GM21515 (cell line): ENCODE measurements at regions not wholly inside any gene's neighbourhood (a gene's known extent, or its start where the extent isn't known, plus 50 kb on each side); places are given as distances from the start of the nearest gene placed in this dataset.
A peak's percentile ranks its signal among the peaks of the same experiment; 100 is the strongest.
"Not testable (repeated sequence)": the region's sequence is repeated elsewhere in the genome, so short reads cannot be mapped to it uniquely, and the experiment has no call there.

Experiments used
- ATAC-seq: cut with Tn5 transposase; IDR thresholded peaks from one replicate; pipeline ENCODE4 v1.9.1; 2021; ENCODE audit not compliant: unreplicated experiment

GRCh38 chr7:152594801-152595200 is 81.1 kb downstream of the XRCC2 start:
- ATAC-seq: no peak

- no peak for ATAC-seq
Measured at GRCh38 chr7:152591976-152592375, 84.0 kb downstream of the XRCC2 start.

- no peak for ATAC-seq
Measured at GRCh38 chr7:152590481-152590880, 85.5 kb downstream of the XRCC2 start.

GRCh38 chr7:152589821-152590220 is 86.1 kb downstream of the XRCC2 start:
- ATAC-seq: not testable (repeated sequence)

- no peak for ATAC-seq
Measured at GRCh38 chr7:152588350-152588749, 87.6 kb downstream of the XRCC2 start.

- ATAC-seq: no peak
Measured at GRCh38 chr7:152587366-152587765, 88.6 kb downstream of the XRCC2 start.

- ATAC-seq: no peak
Measured at GRCh38 chr7:152583006-152583405, 92.9 kb downstream of the XRCC2 start.

- no peak for ATAC-seq
Measured at GRCh38 chr7:152579070-152579469, 96.9 kb downstream of the XRCC2 start.

- no peak for ATAC-seq
Measured at GRCh38 chr7:152577339-152577738, 98.6 kb downstream of the XRCC2 start.

- peak; percentile 69 for ATAC-seq
Measured at GRCh38 chr7:152574892-152575548, 100.9 kb downstream of the XRCC2 start.

GRCh38 chr7:152573186-152573585 is 102.8 kb downstream of the XRCC2 start:
- not testable (repeated sequence) for ATAC-seq

- no peak for ATAC-seq
Measured at GRCh38 chr7:152572101-152572500, 103.8 kb downstream of the XRCC2 start.

- ATAC-seq: no peak
Measured at GRCh38 chr7:152571068-152571467, 104.9 kb downstream of the XRCC2 start.

GRCh38 chr7:152568972-152569371 is 107.0 kb downstream of the XRCC2 start:
- no peak for ATAC-seq

GRCh38 chr7:152565731-152566130 is 110.2 kb downstream of the XRCC2 start:
- no peak for ATAC-seq

GRCh38 chr7:152564656-152565250 is 111.2 kb downstream of the XRCC2 start:
- ATAC-seq: no peak

GRCh38 chr7:152556013-152556755 is 119.8 kb downstream of the XRCC2 start:
- ATAC-seq: no peak

- no peak for ATAC-seq
Measured at GRCh38 chr7:152553671-152554317, 118.0 kb upstream of the KMT2C start.

- no peak for ATAC-seq
Measured at GRCh38 chr7:152551304-152552036, 115.7 kb upstream of the KMT2C start.

- no peak for ATAC-seq
Measured at GRCh38 chr7:152544971-152545619, 109.3 kb upstream of the KMT2C start.
